Endothelial cell of umbilical vein (primary cell): ENCODE measurements at regions not wholly inside any gene's neighbourhood (a gene's known extent, or its start where the extent isn't known, plus 50 kb on each side); places are given as distances from the start of the nearest gene placed in this dataset.

Experiments
- BruUV-seq: library from RNA; stranded (reverse); fragments of 400-500 nt; replicated peaks from 2 replicates; lab custom pipeline; 2021; lab: Mats Ljungman, UMichigan
- CTCF ChIA-PET: fragments of 300-600, 350-600 bp; sonication (Branson Sonifier 250); formaldehyde crosslinking; loops from one replicate; lab custom pipeline; 2021; ENCODE audit warnings: antibody characterized with exemption, inconsistent platforms; lab: Charles Lee
- POLR2A ChIA-PET: fragments of 300-600, 350-600 bp; sonication (Branson Sonifier 250); formaldehyde crosslinking; loops from one replicate; lab custom pipeline; 2021; ENCODE audit warnings: antibody characterized with exemption, inconsistent platforms; lab: Charles Lee
- DNase-seq: peaks from one replicate; pipeline ENCODE4 v3.0.0-alpha.2; 2011; ENCODE audit warnings: low read depth, low spot score
- FAIRE-seq: peaks from 2 replicates; lab custom pipeline; 2011; peaks lifted over from hg19 to GRCh38; lab: Jason Lieb, UNC
- H2AFZ ChIP-seq: 2 replicates; pipeline ENCODE4 v1.6.0; 2012; ENCODE audit warnings: low read depth, low read length, control low read depth, inconsistent platforms
- H3K27ac ChIP-seq: 2 replicates; pipeline ENCODE4 v1.5.1; 2011; ENCODE audit warnings: low read depth, mild to moderate bottlenecking, control low read depth, low read length, moderate library complexity; ENCODE audit not compliant: insufficient read depth
- H3K27me3 ChIP-seq, 2 experiments: 2 replicates each; pipeline versions ENCODE4 v1.6.0 to v1.6.1; 2011; ENCODE audit warnings: low read length in 2 of 2, mixed read lengths in 1 of 2; ENCODE audit not compliant: control insufficient read depth in 2 of 2, insufficient read depth in 2 of 2
- H3K36me3 ChIP-seq, 2 experiments: 2 replicates in 1 of 2; 3 replicates in 1 of 2; pipeline ENCODE4 v1.5.1; 2011; ENCODE audit warnings: low read length in 2 of 2, mild to moderate bottlenecking in 1 of 2, moderate library complexity in 1 of 2; ENCODE audit not compliant: control insufficient read depth in 2 of 2, insufficient read depth in 2 of 2; ENCODE audit errors: extremely low read depth in 1 of 2
- H3K4me1 ChIP-seq: 3 replicates; pipeline ENCODE4 v1.5.1; 2011; ENCODE audit warnings: mild to moderate bottlenecking, low read length; ENCODE audit not compliant: control insufficient read depth, insufficient read depth; ENCODE audit errors: extremely low read depth
- H3K4me2 ChIP-seq: 2 replicates; pipeline ENCODE4 v1.6.1; 2011; ENCODE audit warnings: low read length, control low read depth, mixed read lengths; ENCODE audit not compliant: insufficient read depth
- H3K4me3 ChIP-seq, 3 experiments: fragments of 200-600 bp in 1 of 3; sonication (generic), shearing (Covaris generic) in 1 of 3; replicated peaks in 1 of 3; 2 replicates each; pipeline ENCODE4 v1.5.1; 2011 to 2016; ENCODE audit warnings: control low read depth in 3 of 3, low read length in 3 of 3, mild to moderate bottlenecking in 2 of 3, inconsistent platforms in 1 of 3, low read depth in 1 of 3, moderate library complexity in 1 of 3; ENCODE audit not compliant: insufficient read depth in 1 of 3
- H3K79me2 ChIP-seq: 2 replicates; pipeline ENCODE4 v1.6.0; 2012; ENCODE audit warnings: low read length, inconsistent platforms; ENCODE audit not compliant: control insufficient read depth, insufficient read depth
- H3K9ac ChIP-seq: replicated peaks from 2 replicates; pipeline ENCODE3; 2011; ENCODE audit warnings: low read length, control low read depth; ENCODE audit not compliant: insufficient read depth; ENCODE audit errors: extremely low read depth
- H3K9me1 ChIP-seq: replicated peaks from 3 replicates; pipeline ENCODE4 v1.6.0; 2011; ENCODE audit warnings: mild to moderate bottlenecking, low read length; ENCODE audit not compliant: control insufficient read depth, insufficient read depth; ENCODE audit errors: extremely low read depth
- H3K9me3 ChIP-seq: replicated peaks from 2 replicates; pipeline ENCODE4 v1.5.1; 2012; ENCODE audit warnings: low read length, inconsistent platforms; ENCODE audit not compliant: control insufficient read depth, insufficient read depth
- H4K20me1 ChIP-seq: replicated peaks from 2 replicates; pipeline ENCODE3; 2011; ENCODE audit warnings: mild to moderate bottlenecking, low read length; ENCODE audit not compliant: control insufficient read depth, insufficient read depth; ENCODE audit errors: extremely low read depth
- EZH2 ChIP-seq: IDR thresholded peaks from 2 replicates; pipeline ENCODE4 v1.6.1; 2012; ENCODE audit warnings: borderline replicate concordance, low read depth, mild to moderate bottlenecking, moderate library complexity, low read length, inconsistent platforms; ENCODE audit not compliant: severe bottlenecking
- FOS ChIP-seq: IDR thresholded peaks from 2 replicates; pipeline ENCODE4 v1.6.1; 2011; ENCODE audit warnings: mild to moderate bottlenecking, low read length, moderate library complexity, borderline replicate concordance; ENCODE audit not compliant: insufficient read depth
- GATA2 ChIP-seq: IDR thresholded peaks from 2 replicates; pipeline ENCODE4 v1.7.0; 2011; ENCODE audit warnings: low read depth, mild to moderate bottlenecking, moderate library complexity, mixed read lengths, low read length; ENCODE audit not compliant: insufficient read length, insufficient read depth
- JUN ChIP-seq: IDR thresholded peaks from 2 replicates; pipeline ENCODE4 v1.6.1; 2011; ENCODE audit warnings: borderline replicate concordance, low read depth; ENCODE audit not compliant: insufficient read length, insufficient read depth
- MYC ChIP-seq: IDR thresholded peaks from one replicate; pipeline ENCODE4 v1.6.1; 2011; ENCODE audit warnings: mild to moderate bottlenecking, low read depth, low read length
- POLR2A ChIP-seq: IDR thresholded peaks from 2 replicates; pipeline ENCODE4 v1.6.1; 2012; ENCODE audit warnings: low read depth, mild to moderate bottlenecking, control low read depth, low read length
- POLR2AphosphoS5 ChIP-seq: IDR thresholded peaks from 2 replicates; pipeline ENCODE4 v1.6.1; 2012; ENCODE audit warnings: low read depth, mild to moderate bottlenecking, control low read depth, low read length, moderate library complexity; ENCODE audit not compliant: insufficient read depth
- dilution Hi-C: fragments of 300-500 bp; cut with MboI; formaldehyde crosslinking; loops from one replicate; pipeline ENCODE4 v1.15.0; 2019; ENCODE audit warnings: low sequenced_read_pairs; ENCODE audit not compliant: extremely low pct_ligation_motif_present
- intact Hi-C: fragments of 100-400 bp; cut with micrococcal nuclease; formaldehyde crosslinking; loops from one replicate; pipeline ENCODE4 v1.10.0; 2022
- TF ChIP-seq, protein P1 (sequence below): IDR thresholded peaks from 2 replicates; pipeline ENCODE4 v1.6.1; 2011; ENCODE audit not compliant: insufficient read depth, insufficient read length
- TF ChIP-seq, protein P2 (sequence below), 2 donors: IDR thresholded peaks; 1 replicate in 1 of 2; 2 replicates in 1 of 2; pipeline ENCODE4 v1.5.1; 2011; ENCODE audit warnings: low read length in 2 of 2, mild to moderate bottlenecking in 2 of 2, moderate library complexity in 2 of 2, control low read depth in 1 of 2, inconsistent platforms in 1 of 2, low read depth in 1 of 2; ENCODE audit not compliant: insufficient read depth in 1 of 2; ENCODE audit errors: extremely low read depth in 1 of 2

GRCh38 chr2:65539633-65540032 lies 107.2 kb upstream of the SPRED2 start:
- no peak overlapping the region for H3K4me3 ChIP-seq
- TF ChIP-seq JUN: no peak
- TF ChIP-seq FOS: no peak
- TF ChIP-seq, protein P1, sequence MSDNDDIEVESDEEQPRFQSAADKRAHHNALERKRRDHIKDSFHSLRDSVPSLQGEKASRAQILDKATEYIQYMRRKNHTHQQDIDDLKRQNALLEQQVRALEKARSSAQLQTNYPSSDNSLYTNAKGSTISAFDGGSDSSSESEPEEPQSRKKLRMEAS: no peak
- no peak for TF ChIP-seq MYC
- no peak overlapping the region for H2AFZ ChIP-seq
- no peak overlapping the region for H3K4me2 ChIP-seq
- no peak for FAIRE-seq
- H3K9me1 ChIP-seq: no peaks in the 10 kb centered on the region
- no TSS peak for BruUV-seq
- no peaks in the 10 kb centered on the region for H3K36me3 ChIP-seq
- no peaks in the 10 kb centered on the region for H4K20me1 ChIP-seq
- H3K4me1 ChIP-seq: no peaks in the 10 kb centered on the region
- intact Hi-C loops: no loop called here
- H3K27ac ChIP-seq: no peak overlapping the region
- no peaks in the 10 kb centered on the region for H3K9me3 ChIP-seq
- dilution Hi-C loops: no loop called here
- H3K79me2 ChIP-seq: no peaks in the 10 kb centered on the region
- POLR2A ChIA-PET: no interaction called here
- H3K27me3 ChIP-seq: peaks cover 8 to 11% of the 10 kb centered on the region in 2 experiments
- CTCF ChIA-PET: interaction anchor here (0.8 kb wide), 1 partner anchor 275 kb away, joined by 4 read pairs; no protein-coding TSS in a partner anchor
- no peak overlapping the region for H3K9ac ChIP-seq
- no peak for DNase-seq

GRCh38 chr2:65537651-65538385 lies 105.4 kb upstream of the SPRED2 start:
- no peak overlapping the region for H2AFZ ChIP-seq
- no peak overlapping the region for H3K9ac ChIP-seq
- no peak overlapping the region for H3K4me2 ChIP-seq
- POLR2A ChIA-PET: no interaction called here
- no peaks in the 10 kb centered on the region for H3K9me3 ChIP-seq
- DNase-seq (no peak), FAIRE-seq (no peak)
- H4K20me1 ChIP-seq: no peaks in the 10 kb centered on the region
- no peak overlapping the region for H3K27ac ChIP-seq
- no peaks in the 10 kb centered on the region for H3K79me2 ChIP-seq
- peaks cover 8 to 11% of the 10 kb centered on the region in 2 experiments for H3K27me3 ChIP-seq
- H3K36me3 ChIP-seq: no peaks in the 10 kb centered on the region
- BruUV-seq: no TSS peak
- H3K9me1 ChIP-seq: no peaks in the 10 kb centered on the region
- no peaks in the 10 kb centered on the region for H3K4me1 ChIP-seq
- CTCF ChIA-PET: interaction anchor here (1.2 kb wide), 1 partner anchor 272 kb away, joined by 3 read pairs; no protein-coding TSS in a partner anchor
- dilution Hi-C loops: no loop called here
- no peak for TF ChIP-seq GATA2
- TF ChIP-seq JUN: no peak
- TF ChIP-seq POLR2A: no peak
- TF ChIP-seq, protein P2, sequence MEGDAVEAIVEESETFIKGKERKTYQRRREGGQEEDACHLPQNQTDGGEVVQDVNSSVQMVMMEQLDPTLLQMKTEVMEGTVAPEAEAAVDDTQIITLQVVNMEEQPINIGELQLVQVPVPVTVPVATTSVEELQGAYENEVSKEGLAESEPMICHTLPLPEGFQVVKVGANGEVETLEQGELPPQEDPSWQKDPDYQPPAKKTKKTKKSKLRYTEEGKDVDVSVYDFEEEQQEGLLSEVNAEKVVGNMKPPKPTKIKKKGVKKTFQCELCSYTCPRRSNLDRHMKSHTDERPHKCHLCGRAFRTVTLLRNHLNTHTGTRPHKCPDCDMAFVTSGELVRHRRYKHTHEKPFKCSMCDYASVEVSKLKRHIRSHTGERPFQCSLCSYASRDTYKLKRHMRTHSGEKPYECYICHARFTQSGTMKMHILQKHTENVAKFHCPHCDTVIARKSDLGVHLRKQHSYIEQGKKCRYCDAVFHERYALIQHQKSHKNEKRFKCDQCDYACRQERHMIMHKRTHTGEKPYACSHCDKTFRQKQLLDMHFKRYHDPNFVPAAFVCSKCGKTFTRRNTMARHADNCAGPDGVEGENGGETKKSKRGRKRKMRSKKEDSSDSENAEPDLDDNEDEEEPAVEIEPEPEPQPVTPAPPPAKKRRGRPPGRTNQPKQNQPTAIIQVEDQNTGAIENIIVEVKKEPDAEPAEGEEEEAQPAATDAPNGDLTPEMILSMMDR (IDR thresholded peaks at IDR 0.05; ENCODE audit: extremely low read depth in 1 of 2, insufficient read depth in 1 of 2, low read depth in 1 of 2, low read length in 2 of 2): no peak
- no peak for TF ChIP-seq EZH2
- TF ChIP-seq MYC: no peak
- TF ChIP-seq, protein P1: no peak
- no peak for TF ChIP-seq FOS
- TF ChIP-seq POLR2AphosphoS5: no peak
- intact Hi-C loops: no loop called here
- H3K4me3 ChIP-seq: no peak overlapping the region
